IMR-90 (cell line): ENCODE measurements at regions not wholly inside any gene's neighbourhood (a gene's known extent, or its start where the extent isn't known, plus 50 kb on each side); places are given as distances from the start of the nearest gene placed in this dataset.

Experiments used
- CTCF ChIP-seq: conservative IDR thresholded peaks from 2 replicates; pipeline ENCODE4 v1.5.1; 2012; ENCODE audit warnings: mild to moderate bottlenecking, low read depth, low read length, improper control_type of control experiment
- USF2 ChIP-seq: fragments of 150-350 bp; IDR thresholded peaks from 2 replicates; pipeline ENCODE4 v1.6.1; 2017; ENCODE audit warnings: mild to moderate bottlenecking, antibody characterized with exemption, low read length, low read depth

- TF ChIP-seq CTCF (no peak), USF2 (no peak)
Measured at GRCh38 chr4:141389649-141390048, 169.0 kb downstream of the ZNF330 start.
